ENCODE measurements at regions not wholly inside any gene's neighbourhood (a gene's known extent, or its start where the extent isn't known, plus 50 kb on each side); places are given as distances from the start of the nearest gene placed in this dataset.
"Not testable (repeated sequence)": the region's sequence is repeated elsewhere in the genome, so short reads cannot be mapped to it uniquely, and the experiment has no call there.

DNA sequence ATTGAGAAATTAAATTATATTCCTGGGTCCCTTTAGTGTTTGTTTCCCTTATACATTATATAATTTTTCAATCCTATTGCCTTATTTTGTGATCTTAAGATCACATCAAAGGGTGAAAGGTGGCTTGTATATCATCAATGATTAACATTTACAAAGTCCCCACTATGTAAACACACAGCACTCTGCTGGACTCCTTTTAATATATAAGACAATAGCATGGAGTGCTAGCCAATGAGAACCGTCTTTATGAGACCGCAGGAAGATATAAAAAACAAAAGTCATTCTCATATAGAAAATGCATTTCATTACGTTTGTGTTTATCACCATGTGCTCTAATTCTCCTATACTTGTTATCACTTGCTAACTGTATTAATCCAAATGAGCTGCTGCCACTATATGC lies 108.5 kb downstream of the HOXA1 start:
- ATAC-seq: no peak
- Histone ChIP-seq H3K4me3 (no peak overlapping the region), H3K27ac (no peak overlapping the region), H3K4me1 (no peaks in the 10 kb centered on the region), H3K36me3 (no peaks in the 10 kb centered on the region), H3K27me3 (peaks cover 0 to 8% (median 4%) of the 10 kb centered on the region in 7 donors), H3K9me3 (no peaks in the 10 kb centered on the region)
- intact Hi-C loops (cut with DNase I): no loop called here
- DNase-seq: no peak
- WGBS, 2 donors: 81 to 82% methylated on average over 3 of the region's 3 CpGs
- TF ChIP-seq, protein P1, sequence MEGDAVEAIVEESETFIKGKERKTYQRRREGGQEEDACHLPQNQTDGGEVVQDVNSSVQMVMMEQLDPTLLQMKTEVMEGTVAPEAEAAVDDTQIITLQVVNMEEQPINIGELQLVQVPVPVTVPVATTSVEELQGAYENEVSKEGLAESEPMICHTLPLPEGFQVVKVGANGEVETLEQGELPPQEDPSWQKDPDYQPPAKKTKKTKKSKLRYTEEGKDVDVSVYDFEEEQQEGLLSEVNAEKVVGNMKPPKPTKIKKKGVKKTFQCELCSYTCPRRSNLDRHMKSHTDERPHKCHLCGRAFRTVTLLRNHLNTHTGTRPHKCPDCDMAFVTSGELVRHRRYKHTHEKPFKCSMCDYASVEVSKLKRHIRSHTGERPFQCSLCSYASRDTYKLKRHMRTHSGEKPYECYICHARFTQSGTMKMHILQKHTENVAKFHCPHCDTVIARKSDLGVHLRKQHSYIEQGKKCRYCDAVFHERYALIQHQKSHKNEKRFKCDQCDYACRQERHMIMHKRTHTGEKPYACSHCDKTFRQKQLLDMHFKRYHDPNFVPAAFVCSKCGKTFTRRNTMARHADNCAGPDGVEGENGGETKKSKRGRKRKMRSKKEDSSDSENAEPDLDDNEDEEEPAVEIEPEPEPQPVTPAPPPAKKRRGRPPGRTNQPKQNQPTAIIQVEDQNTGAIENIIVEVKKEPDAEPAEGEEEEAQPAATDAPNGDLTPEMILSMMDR (IDR thresholded peaks at IDR 0.05): no peak

DNA sequence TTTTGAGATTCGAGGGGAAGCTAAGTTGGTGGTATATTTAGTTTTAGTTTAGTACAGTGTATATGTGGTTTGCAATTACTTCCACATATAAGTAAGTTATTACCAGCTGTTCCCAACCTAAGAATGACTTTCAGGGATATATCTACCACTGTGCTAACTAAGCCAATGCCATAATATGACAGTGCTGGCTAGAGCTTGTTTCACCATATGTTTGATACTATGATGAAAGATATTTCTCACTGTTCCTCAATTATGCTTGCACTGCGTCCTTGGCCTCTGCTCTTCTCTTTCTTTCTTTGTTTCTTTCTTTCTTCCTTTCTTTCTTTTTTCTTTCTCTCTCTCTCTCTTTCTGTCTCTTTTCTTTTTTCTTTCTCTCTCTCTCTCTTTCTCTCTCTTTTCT lies 113.8 kb upstream of the SKAP2 start:
- ATAC-seq (no peak), DNase-seq (no peak)
- no peaks in the 10 kb centered on the region for H3K36me3 ChIP-seq
- peaks cover 0 to 12% (median 0%) of the 10 kb centered on the region in 11 donors for H3K9me3 ChIP-seq
- H3K27me3 ChIP-seq: peaks cover 0 to 30% (median 2%) of the 10 kb centered on the region in 7 donors
- no peak overlapping the region for H3K27ac ChIP-seq
- no peak overlapping the region for H3K4me3 ChIP-seq
- 74 to 76% methylated on average over 2 of the region's 2 CpGs for WGBS, 2 donors
- intact Hi-C loops (cut with DNase I): no loop called here
- TF ChIP-seq, protein P1 (IDR thresholded peaks at IDR 0.05): no peak
- H3K4me1 ChIP-seq: no peaks in the 10 kb centered on the region

DNA sequence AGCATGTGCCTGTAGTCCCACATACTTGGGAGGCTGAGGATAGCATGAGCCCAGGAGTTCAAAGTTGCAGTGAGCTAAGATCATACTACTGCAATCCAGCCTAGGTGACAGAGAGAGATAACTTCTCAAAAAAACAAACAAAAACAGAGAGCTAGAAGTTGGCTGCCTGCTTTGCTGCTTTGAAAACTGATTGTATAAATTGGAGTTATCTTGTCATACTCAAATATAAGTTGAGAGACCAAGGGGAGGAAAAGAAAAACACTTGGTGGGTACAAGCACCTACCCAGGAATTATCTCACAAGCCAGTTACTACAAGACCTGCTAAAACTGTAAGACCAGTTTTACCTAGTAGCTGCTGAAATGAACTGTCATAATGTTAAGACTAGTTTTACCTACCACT lies 112.5 kb upstream of the SKAP2 start:
- Histone ChIP-seq H3K27ac (no peak overlapping the region), H3K9me3 (peaks cover 0 to 25% (median 12%) of the 10 kb centered on the region in 11 donors), H3K36me3 (no peaks in the 10 kb centered on the region), H3K4me1 (no peaks in the 10 kb centered on the region), H3K4me3 (no peak overlapping the region), H3K27me3 (peaks cover 0 to 28% (median 0%) of the 10 kb centered on the region in 7 donors)
- no peak for ATAC-seq
- TF ChIP-seq, protein P1 (IDR thresholded peaks at IDR 0.05): no peak
- DNase-seq: no peak
- intact Hi-C loops (cut with DNase I): no loop called here

DNA sequence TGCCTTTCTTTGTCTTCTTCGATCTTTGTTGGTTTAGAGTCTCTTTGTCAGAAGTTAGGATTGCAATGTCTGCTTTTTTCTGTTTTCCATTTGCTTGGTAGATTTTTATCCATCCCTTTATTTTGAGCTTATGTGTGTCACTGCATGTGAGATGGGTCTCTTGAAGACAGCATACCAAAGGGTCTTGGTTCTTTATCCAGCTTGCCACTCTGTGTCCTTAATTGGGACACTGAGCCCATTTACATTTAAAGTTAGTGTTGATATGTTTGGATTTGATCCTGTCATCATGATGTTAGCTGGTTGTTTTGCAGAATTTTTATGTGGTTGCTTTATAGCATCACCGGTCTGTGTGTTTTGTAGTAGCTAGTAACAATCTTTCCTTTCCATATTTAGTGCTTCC lies 107.5 kb upstream of the SKAP2 start:
- DNase-seq; H3K4me1 ChIP-seq; H3K36me3 ChIP-seq; ATAC-seq; intact Hi-C loops (cut with DNase I); H3K27ac ChIP-seq; H3K4me3 ChIP-seq; H3K27me3 ChIP-seq: not testable (repeated sequence)
- peaks cover 0 to 36% (median 13%) of the 10 kb centered on the region in 11 donors for H3K9me3 ChIP-seq
- 87 to 94% methylated on average over 2 of the region's 2 CpGs for WGBS, 2 donors

DNA sequence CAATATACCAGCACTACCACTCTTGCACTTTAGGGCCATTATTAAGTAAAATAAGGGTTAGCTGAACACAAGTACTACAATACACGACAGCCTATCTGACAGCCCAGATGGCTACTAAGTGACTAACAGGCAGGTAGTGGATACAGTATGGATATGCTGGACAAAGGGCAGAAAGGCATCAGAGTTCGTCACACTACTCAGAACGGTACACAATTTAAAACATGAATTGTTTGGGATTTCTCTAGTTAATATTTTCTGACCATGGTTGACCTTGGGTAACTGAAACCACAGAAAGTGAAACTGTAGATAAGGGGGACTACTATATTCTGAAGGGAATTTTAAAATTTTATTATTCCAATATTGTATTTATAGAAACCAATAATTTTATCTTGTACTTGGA lies 101.3 kb upstream of the SKAP2 start:
- peaks cover 0 to 3% (median 0%) of the 10 kb centered on the region in 11 donors for H3K9me3 ChIP-seq
- H3K27me3 ChIP-seq: no peaks in the 10 kb centered on the region
- ATAC-seq: no peak
- H3K27ac ChIP-seq: no peak overlapping the region
- peaks cover 0 to 6% (median 0%) of the 10 kb centered on the region in 9 donors for H3K4me1 ChIP-seq
- no peak for DNase-seq
- intact Hi-C loops (cut with DNase I): no loop called here
- TF ChIP-seq, protein P1 (IDR thresholded peaks at IDR 0.05): no peak
- no peak overlapping the region for H3K4me3 ChIP-seq
- H3K36me3 ChIP-seq: no peaks in the 10 kb centered on the region
- WGBS, 2 donors: 78 to 84% methylated on average over 3 of the region's 3 CpGs
